Nephron (organoid): ENCODE measurements at regions not wholly inside any gene's neighbourhood (a gene's known extent, or its start where the extent isn't known, plus 50 kb on each side); places are given as distances from the start of the nearest gene placed in this dataset.

Experiments
- H3K27ac Mint-ChIP-seq, 3 experiments: 2 replicates each; pipeline ENCODE4 v1.8.0; 2020; ENCODE audit warnings: mixed read lengths in 3 of 3, mild to moderate bottlenecking in 2 of 3, moderate library complexity in 1 of 3
- H3K27me3 Mint-ChIP-seq: 2 replicates; pipeline ENCODE4 v1.8.0; 2021; ENCODE audit warnings: low read depth, mild to moderate bottlenecking, moderate library complexity, mixed read lengths
- H3K36me3 Mint-ChIP-seq: 2 replicates; pipeline ENCODE4 v1.8.0; 2020; ENCODE audit warnings: low read depth, mixed read lengths
- H3K4me1 Mint-ChIP-seq: 2 replicates; pipeline ENCODE4 v1.8.0; 2020; ENCODE audit warnings: mixed read lengths
- H3K4me3 Mint-ChIP-seq, 3 experiments: 2 replicates each; pipeline ENCODE4 v1.8.0; 2020; ENCODE audit warnings: mild to moderate bottlenecking in 3 of 3, mixed read lengths in 3 of 3, moderate library complexity in 2 of 3
- H3K9me3 Mint-ChIP-seq: 2 replicates; pipeline ENCODE4 v1.8.0; 2020; ENCODE audit warnings: mixed read lengths
- TF ChIP-seq, protein P1 (sequence below), 3 experiments: fragments of 200-600 bp; sonication (generic); IDR thresholded peaks; one replicate each; pipeline ENCODE4 v1.5.0; 2021; ENCODE audit warnings: antibody characterized with exemption in 3 of 3; ENCODE audit not compliant: unreplicated experiment in 3 of 3

DNA sequence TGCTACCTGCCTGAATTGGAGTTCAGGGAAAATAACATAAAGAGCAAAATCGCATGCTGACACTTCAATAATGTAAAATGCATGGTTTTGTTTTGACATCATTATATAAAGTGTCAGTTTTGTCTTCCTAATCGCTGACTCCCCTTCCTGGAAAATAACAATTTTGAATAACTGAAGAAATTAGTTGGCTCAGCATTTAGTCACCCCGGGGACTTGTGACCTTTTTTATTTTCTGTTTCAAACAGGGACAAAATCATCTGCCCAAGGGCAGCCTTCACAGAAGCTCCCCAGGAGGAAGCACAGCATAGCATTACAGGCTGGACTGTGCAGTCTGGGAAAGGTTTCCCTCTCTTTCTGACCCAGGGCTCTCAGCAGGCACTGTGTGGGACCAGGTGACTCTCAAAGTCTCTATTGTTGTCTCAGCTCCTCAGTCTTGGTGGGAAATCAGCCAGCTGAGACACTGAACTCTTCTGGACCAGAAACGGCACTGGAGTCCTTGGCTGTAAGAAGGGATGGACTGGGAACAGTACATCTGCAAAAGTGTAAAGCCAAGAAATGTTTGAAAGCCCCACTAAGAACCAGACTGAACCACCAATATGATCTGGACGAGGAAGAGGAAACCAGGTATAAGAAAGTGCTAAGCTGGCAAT lies 671.3 kb upstream of the KLF4 start:
- Mint-ChIP-seq H3K4me1 (no peaks in the 10 kb centered on the region), H3K9me3 (no peaks in the 10 kb centered on the region), H3K36me3 (no peaks in the 10 kb centered on the region), H3K27me3 (peaks cover 24% of the 10 kb centered on the region), H3K27ac (no peak overlapping the region), H3K4me3 (no peak overlapping the region)
- TF ChIP-seq, protein P1, sequence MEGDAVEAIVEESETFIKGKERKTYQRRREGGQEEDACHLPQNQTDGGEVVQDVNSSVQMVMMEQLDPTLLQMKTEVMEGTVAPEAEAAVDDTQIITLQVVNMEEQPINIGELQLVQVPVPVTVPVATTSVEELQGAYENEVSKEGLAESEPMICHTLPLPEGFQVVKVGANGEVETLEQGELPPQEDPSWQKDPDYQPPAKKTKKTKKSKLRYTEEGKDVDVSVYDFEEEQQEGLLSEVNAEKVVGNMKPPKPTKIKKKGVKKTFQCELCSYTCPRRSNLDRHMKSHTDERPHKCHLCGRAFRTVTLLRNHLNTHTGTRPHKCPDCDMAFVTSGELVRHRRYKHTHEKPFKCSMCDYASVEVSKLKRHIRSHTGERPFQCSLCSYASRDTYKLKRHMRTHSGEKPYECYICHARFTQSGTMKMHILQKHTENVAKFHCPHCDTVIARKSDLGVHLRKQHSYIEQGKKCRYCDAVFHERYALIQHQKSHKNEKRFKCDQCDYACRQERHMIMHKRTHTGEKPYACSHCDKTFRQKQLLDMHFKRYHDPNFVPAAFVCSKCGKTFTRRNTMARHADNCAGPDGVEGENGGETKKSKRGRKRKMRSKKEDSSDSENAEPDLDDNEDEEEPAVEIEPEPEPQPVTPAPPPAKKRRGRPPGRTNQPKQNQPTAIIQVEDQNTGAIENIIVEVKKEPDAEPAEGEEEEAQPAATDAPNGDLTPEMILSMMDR (IDR thresholded peaks at IDR 0.05; ENCODE audit: unreplicated experiment in 3 of 3), result no peak

DNA sequence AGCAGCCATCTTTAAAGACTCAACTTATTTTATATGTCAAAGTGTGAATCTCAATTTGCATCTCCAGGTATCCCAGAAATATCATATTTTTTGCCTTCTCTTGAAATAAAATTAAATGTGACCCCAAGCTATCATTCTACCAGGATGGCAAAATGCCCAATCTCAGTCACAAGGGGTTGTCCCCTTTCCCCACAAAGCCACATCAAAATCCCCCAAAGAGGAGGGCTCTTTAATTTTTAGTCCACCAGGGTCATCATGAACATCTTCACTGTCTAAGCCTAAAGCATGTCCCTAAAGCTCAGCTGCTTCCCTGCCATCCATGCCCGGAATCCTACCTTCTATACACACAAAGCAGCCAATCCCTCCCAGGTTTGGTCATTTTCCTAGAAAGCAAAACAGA lies 670.5 kb upstream of the KLF4 start:
- Mint-ChIP-seq H3K4me3 (no peak overlapping the region), H3K27me3 (peaks cover 19% of the 10 kb centered on the region), H3K36me3 (no peaks in the 10 kb centered on the region), H3K4me1 (no peaks in the 10 kb centered on the region), H3K27ac (no peak overlapping the region), H3K9me3 (no peaks in the 10 kb centered on the region)
- TF ChIP-seq, protein P1 (IDR thresholded peaks at IDR 0.05; ENCODE audit: unreplicated experiment in 3 of 3), result no peak

DNA sequence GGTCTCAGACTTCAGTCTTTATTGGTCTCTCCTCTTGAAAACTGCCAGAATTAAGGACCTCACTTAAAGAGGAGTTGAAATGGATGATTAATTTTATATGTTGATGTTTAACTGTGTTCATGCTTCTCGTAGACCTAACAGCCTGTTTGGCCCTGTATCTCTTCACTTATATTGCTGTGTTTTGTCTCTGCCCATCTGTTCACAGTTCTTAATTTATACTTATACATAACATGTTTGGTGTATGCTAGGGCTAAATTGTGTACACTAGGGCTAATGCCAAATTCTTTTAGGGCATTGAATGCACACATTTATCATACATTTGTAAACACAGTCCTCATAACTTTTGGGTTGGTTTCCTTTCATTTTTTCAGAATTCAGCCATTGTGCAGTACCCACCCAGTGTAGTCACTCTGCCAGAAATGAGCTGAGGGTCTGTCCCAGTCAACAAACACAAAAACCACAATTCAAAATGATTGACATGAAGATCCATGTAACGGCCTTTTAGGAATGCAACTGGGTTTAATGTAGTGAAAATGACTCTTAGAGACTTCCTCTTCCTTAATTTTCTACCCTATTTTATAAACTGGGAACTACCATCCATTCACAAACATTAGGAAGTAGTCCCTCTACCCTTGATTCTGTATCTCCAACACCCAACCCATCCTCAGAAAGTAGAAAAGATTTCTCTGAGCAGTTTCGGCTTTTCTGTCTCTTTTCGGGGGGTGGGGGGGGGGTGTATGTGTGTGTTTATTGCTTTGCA lies 668.8 kb upstream of the KLF4 start:
- Mint-ChIP-seq H3K4me3 (no peak overlapping the region), H3K27ac (no peak overlapping the region), H3K9me3 (no peaks in the 10 kb centered on the region), H3K4me1 (no peaks in the 10 kb centered on the region), H3K27me3 (peaks cover 15% of the 10 kb centered on the region), H3K36me3 (no peaks in the 10 kb centered on the region)
- TF ChIP-seq, protein P1 (IDR thresholded peaks at IDR 0.05; ENCODE audit: unreplicated experiment in 3 of 3), result no peak

DNA sequence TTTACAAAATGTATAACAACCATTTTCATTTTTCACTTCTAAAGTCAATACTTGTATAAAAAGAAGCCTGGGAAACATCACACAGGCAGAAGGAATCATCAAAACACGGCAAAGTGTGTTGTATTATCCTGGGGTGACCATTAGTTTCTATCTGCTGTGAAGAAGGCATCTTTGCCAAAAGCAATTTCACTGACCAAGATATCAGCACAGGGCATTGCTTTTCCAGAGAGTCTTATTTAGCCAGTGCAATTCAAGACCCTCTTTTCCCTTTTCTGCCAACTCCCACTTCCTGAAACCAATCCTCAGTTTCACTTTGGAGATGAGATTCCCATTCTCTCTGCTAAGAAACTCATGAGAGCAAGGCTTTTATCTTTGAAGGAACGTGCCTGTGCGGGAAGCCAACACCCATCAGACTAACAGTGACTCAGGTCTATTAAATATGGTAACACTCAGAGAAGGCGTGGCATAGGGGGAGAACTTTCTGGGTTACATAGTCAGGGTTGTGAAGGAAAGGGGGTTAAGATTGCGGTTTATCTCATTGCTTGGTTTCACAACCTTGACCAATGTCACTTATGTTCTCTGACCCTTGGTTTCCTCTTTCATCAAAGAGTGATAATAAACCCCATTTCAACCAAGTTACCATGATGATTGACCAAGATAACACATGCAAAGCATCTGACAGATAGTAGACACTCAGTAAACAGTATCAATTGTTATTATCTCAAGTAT lies 666.9 kb upstream of the KLF4 start:
- Mint-ChIP-seq H3K4me1 (no peaks in the 10 kb centered on the region), H3K9me3 (no peaks in the 10 kb centered on the region), H3K27me3 (peaks cover 12% of the 10 kb centered on the region), H3K36me3 (no peaks in the 10 kb centered on the region), H3K4me3 (no peak overlapping the region), H3K27ac (no peak overlapping the region)
- TF ChIP-seq, protein P1 (IDR thresholded peaks at IDR 0.05; ENCODE audit: unreplicated experiment in 3 of 3), result no peak

DNA sequence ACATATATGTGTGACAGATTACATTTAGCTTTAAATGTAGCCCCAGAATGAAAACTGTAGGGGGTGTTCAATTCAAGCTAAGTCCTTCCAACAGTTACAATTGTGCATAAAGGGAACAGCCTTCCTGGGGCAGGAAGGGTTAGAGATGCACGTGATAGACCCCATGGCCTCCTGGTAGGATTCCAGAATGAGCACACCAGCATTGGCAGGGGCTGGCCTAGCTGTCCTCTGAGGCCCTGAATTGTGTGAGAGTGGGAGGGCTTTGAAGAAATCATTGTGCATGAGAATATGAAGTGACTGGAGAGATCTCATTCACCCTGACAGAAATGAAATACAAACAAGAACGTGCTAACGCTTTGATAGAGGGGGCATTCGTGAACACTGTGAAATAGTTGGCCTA lies 663.8 kb upstream of the KLF4 start:
- H3K9me3 Mint-ChIP-seq, result no peaks in the 10 kb centered on the region
- H3K27ac Mint-ChIP-seq, result no peak overlapping the region
- H3K4me1 Mint-ChIP-seq, result peaks cover 5% of the 10 kb centered on the region
- no peaks in the 10 kb centered on the region for H3K36me3 Mint-ChIP-seq
- TF ChIP-seq, protein P1 (IDR thresholded peaks at IDR 0.05; ENCODE audit: unreplicated experiment in 3 of 3), result no peak
- no peak overlapping the region for H3K4me3 Mint-ChIP-seq
- H3K27me3 Mint-ChIP-seq, result no peaks in the 10 kb centered on the region
